Glomerular visceral epithelial cell (primary cell): ENCODE measurements at regions not wholly inside any gene's neighbourhood (a gene's known extent, or its start where the extent isn't known, plus 50 kb on each side); places are given as distances from the start of the nearest gene placed in this dataset.
"Not testable (repeated sequence)": the region's sequence is repeated elsewhere in the genome, so short reads cannot be mapped to it uniquely, and the experiment has no call there.

Experiments
- DNase-seq: peaks from one replicate; pipeline ENCODE4 v3.0.0-alpha.2; 2016; ENCODE audit errors: extremely low spot score

GRCh38 chr7:91566402-91566732 lies 302.1 kb downstream of the FZD1 start:
- DNase-seq: no peak

GRCh38 chr7:91567081-91568012 lies 303.1 kb downstream of the FZD1 start:
- no peak for DNase-seq

GRCh38 chr7:91568138-91568537 lies 303.9 kb downstream of the FZD1 start:
- no peak for DNase-seq

GRCh38 chr7:91569728-91570457 lies 305.7 kb downstream of the FZD1 start:
- no peak for DNase-seq

- DNase-seq: no peak
Measured at GRCh38 chr7:91570560-91570959, 306.3 kb downstream of the FZD1 start.

- no peak for DNase-seq
Measured at GRCh38 chr7:91571601-91572000, 307.4 kb downstream of the FZD1 start.

- DNase-seq: no peak
Measured at GRCh38 chr7:91573405-91573804, 307.1 kb downstream of the MTERF1 start.

- DNase-seq: not testable (repeated sequence)
Measured at GRCh38 chr7:91576459-91576858, 304.0 kb downstream of the MTERF1 start.

- DNase-seq: no peak
Measured at GRCh38 chr7:91579837-91580236, 300.7 kb downstream of the MTERF1 start.

- no peak for DNase-seq
Measured at GRCh38 chr7:91582799-91583477, 297.6 kb downstream of the MTERF1 start.

GRCh38 chr7:91596287-91596686 lies 284.2 kb downstream of the MTERF1 start:
- DNase-seq: no peak

GRCh38 chr7:91598791-91599190 lies 281.7 kb downstream of the MTERF1 start:
- no peak for DNase-seq

GRCh38 chr7:91600112-91600511 lies 280.4 kb downstream of the MTERF1 start:
- no peak for DNase-seq

- no peak for DNase-seq
Measured at GRCh38 chr7:91603707-91604106, 276.8 kb downstream of the MTERF1 start.

- no peak for DNase-seq
Measured at GRCh38 chr7:91608606-91609005, 271.9 kb downstream of the MTERF1 start.

- no peak for DNase-seq
Measured at GRCh38 chr7:91609525-91609924, 271.0 kb downstream of the MTERF1 start.

GRCh38 chr7:91614431-91614830 lies 266.1 kb downstream of the MTERF1 start:
- no peak for DNase-seq

GRCh38 chr7:91618776-91619765 lies 261.4 kb downstream of the MTERF1 start:
- DNase-seq: no peak

GRCh38 chr7:91620827-91621226 lies 259.7 kb downstream of the MTERF1 start:
- DNase-seq: no peak

GRCh38 chr7:91627324-91627723 lies 253.2 kb downstream of the MTERF1 start:
- DNase-seq: not testable (repeated sequence)

GRCh38 chr7:91628742-91629141 lies 251.8 kb downstream of the MTERF1 start:
- DNase-seq: no peak
